ENCODE measurements at regions not wholly inside any gene's neighbourhood (a gene's known extent, or its start where the extent isn't known, plus 50 kb on each side); places are given as distances from the start of the nearest gene placed in this dataset.

DNA sequence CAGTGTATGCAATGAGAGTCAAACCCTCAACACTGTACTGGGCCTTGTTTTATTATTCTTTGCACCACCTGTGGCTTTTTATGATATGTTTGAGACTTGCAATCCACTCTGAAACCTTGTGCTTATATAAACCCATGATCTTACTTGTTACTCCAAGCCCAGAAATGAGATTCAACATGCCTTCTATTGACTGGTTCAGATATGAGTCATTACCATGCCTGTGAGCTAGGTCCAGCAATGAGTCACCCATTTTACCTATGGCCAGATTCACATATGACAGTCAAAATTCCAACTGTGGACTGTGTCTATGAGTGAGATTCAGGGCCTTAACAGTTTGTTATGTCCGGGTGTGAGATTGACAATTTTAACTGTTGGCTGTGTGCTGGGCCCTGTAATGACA, 1846.1 kb downstream of the TP53TG3F start:
- DNase-seq (ENCODE audit: low read depth), result no peak
- H3K4me3 ChIP-seq (ENCODE audit: control insufficient read depth, low read depth, low read length), result no peak overlapping the region
- TF ChIP-seq CTCF (conservative IDR thresholded peaks at IDR 0.05; ENCODE audit: control insufficient read depth, insufficient read depth, low read depth, low read length), result no peak

DNA sequence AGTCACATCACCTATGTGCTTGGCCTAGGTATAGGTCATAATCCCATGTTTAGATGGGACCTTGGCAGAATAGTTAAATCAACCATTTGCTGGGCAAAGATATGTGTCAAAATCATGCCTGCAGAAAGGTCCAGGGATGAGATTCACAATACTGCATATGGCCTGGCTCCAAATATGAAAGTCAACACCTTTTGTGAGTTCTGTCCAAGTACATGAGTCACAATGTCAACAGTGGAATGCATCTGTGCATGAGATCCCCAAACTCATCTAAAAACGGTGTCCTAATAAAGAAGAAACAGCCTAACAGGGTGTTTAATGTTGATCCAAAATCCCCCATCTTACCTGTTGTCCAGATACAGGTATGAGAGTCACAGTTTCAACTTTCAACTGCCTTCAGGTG, 1847.5 kb downstream of the TP53TG3F start:
- no peak for TF ChIP-seq CTCF (conservative IDR thresholded peaks at IDR 0.05; ENCODE audit: control insufficient read depth, insufficient read depth, low read depth, low read length)
- no peak for DNase-seq (ENCODE audit: low read depth)
- no peak overlapping the region for H3K4me3 ChIP-seq (ENCODE audit: control insufficient read depth, low read depth, low read length)

- no peak for DNase-seq (ENCODE audit: low read depth)
- no peak overlapping the region for H3K4me3 ChIP-seq (ENCODE audit: control insufficient read depth, low read depth, low read length)
- TF ChIP-seq CTCF (conservative IDR thresholded peaks at IDR 0.05; ENCODE audit: control insufficient read depth, insufficient read depth, low read depth, low read length), result no peak
These were observed 1849.3 kb downstream of the TP53TG3F start for GRCh38 chr16:35308674-35309073.

DNA sequence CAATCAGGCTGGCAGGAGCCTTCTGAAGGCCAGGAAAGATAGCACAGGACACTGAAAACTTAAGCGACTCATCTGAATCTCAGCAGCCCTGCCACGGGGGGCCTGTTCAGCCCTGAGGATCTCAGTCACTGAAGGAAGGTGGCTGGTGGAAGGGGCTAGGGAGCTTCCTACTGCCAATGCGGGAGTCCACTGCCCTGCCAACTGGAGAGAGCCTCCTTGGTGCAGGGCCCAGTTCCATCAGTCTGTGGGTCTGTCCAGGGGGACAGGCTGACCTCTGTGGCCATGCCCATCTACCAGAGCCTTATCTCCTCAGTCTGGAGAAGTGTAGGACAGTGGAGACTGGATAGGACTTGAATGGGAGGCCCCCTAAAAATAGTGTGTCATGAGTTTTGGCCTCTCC, 1851.6 kb downstream of the TP53TG3F start:
- TF ChIP-seq CTCF (conservative IDR thresholded peaks at IDR 0.05; ENCODE audit: control insufficient read depth, insufficient read depth, low read depth, low read length), result no peak
- H3K4me3 ChIP-seq (ENCODE audit: control insufficient read depth, low read depth, low read length), result no peak overlapping the region
- DNase-seq (ENCODE audit: low read depth), result no peak

DNA sequence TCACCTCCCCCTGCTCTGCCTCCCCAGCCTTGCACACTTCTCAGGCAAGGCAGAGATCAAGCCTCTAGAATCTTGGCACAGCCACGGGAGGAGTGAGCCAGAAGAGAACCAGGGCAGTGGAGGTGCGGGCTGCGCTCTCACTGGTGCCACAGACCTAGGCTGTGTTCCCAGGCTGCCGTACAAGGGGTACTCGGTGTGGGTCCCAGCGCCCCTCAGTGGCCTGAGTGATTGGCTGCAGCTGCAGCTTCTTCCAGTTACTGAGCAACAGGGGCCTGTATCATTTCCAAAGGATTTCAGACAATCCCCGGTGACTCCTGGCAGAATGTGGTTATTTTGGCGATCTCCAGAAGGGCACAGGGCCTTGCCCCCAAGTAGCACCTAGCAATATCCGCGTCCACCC, 1852.1 kb downstream of the TP53TG3F start:
- no peak overlapping the region for H3K4me3 ChIP-seq (ENCODE audit: control insufficient read depth, low read depth, low read length)
- no peak for DNase-seq (ENCODE audit: low read depth)
- no peak for TF ChIP-seq CTCF (conservative IDR thresholded peaks at IDR 0.05; ENCODE audit: control insufficient read depth, insufficient read depth, low read depth, low read length)

DNA sequence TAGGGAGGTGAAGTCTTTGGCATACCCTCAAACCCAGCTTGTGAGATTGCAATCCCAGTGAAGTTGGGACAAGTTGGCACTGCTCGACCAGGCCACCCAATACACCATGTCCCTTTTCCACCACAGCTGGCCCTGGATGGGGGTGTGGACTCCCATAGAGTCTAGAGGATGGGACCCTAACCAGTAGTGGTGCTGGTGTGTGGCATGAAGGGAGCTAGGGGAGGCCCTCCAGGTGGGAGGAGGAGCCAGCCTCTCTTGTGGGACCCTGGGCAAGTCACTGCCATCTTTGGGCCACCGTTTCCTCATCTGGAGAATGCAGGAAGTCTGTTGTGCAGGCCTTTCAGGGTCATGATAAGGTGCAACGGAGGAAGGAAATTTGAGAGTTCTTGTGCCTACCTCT, 1854.9 kb downstream of the TP53TG3F start:
- DNase-seq (ENCODE audit: low read depth), result no peak
- no peak for TF ChIP-seq CTCF (conservative IDR thresholded peaks at IDR 0.05; ENCODE audit: control insufficient read depth, insufficient read depth, low read depth, low read length)
- H3K4me3 ChIP-seq (ENCODE audit: control insufficient read depth, low read depth, low read length), result no peak overlapping the region

DNA sequence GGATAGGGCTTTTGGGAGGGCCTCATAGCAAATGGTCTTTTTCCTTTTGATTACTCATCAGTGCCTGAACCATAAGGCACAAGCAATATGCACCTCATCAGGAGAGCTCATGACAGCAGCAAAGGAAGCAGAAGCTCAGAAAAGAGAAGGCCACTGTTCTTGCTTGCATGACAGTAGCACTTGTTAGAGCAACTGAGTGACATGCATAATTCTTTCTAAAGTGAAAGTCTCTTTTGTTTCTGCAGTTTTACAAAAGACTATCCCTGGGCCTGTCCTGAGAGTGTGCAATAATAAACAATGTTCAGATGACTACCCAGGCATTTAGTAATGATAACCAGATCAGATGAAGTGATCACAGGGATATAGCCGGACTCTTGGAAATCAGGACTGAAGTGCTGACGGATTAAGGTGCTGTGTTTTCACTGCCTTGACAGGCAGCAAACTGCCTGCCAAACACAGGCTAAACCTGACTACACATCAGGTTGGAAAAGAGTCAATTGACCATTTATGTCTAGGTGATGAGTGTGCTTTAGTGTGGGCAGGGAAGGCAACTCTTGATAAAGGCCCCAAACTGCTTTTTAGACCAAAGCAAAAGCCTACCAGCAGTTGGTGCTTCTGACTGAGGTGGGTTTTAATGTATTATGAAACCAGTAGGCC, 1860.3 kb downstream of the TP53TG3F start:
- no peak for DNase-seq (ENCODE audit: low read depth)
- no peak for TF ChIP-seq CTCF (conservative IDR thresholded peaks at IDR 0.05; ENCODE audit: control insufficient read depth, insufficient read depth, low read depth, low read length)
- no peak overlapping the region for H3K4me3 ChIP-seq (ENCODE audit: control insufficient read depth, low read depth, low read length)

All from fibroblast of mammary gland (primary cell).